ENCODE measurements at regions not wholly inside any gene's neighbourhood (a gene's known extent, or its start where the extent isn't known, plus 50 kb on each side); places are given as distances from the start of the nearest gene placed in this dataset.

DNA sequence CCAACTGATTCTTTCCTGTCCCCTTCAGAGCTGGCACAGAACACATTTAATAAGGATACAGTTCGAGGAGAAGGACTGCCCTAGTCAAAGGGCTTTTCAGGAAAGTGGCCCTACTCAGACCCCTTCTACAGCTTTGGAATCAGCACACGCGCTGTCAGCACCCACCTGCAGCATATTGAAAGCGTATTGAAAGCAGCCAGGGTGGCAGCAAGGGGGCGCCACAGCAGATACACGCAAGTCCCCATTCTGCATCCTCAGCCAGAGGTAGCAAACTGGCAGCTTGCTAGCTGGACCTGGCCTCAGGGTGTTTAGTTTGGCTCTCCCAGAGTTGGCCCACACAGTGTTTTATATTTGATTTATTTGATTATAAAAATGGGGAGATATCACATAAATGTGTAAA lies 101.0 kb upstream of the NT5C1B start:
- POLR2A ChIA-PET, result no interaction called here
- no peak for DNase-seq (ENCODE audit: low read depth)
- TF ChIP-seq CTCF (IDR thresholded peaks at IDR 0.05; ENCODE audit: insufficient read depth, low read depth, low read length), result 0 out of 2 replicates have a peak, but pooled peaks have one; percentile 19
- CTCF ChIA-PET, result no interaction called here
- Histone ChIP-seq H3K36me3 (ENCODE audit: control insufficient read depth, insufficient read depth, low read length) (no peaks in the 10 kb centered on the region), H3K4me3 (ENCODE audit: low read depth, low read length) (no peak overlapping the region), H3K27me3 (ENCODE audit: control insufficient read depth, insufficient read depth, low read length) (no peaks in the 10 kb centered on the region)

- no peak for TF ChIP-seq CTCF (IDR thresholded peaks at IDR 0.05; ENCODE audit: insufficient read depth, low read depth, low read length)
- Histone ChIP-seq H3K36me3 (ENCODE audit: control insufficient read depth, insufficient read depth, low read length) (no peaks in the 10 kb centered on the region), H3K4me3 (ENCODE audit: low read depth, low read length) (no peak overlapping the region), H3K27me3 (ENCODE audit: control insufficient read depth, insufficient read depth, low read length) (no peaks in the 10 kb centered on the region)
- DNase-seq (ENCODE audit: low read depth), result peak; percentile 85
- ChIA-PET CTCF (interaction anchor here (0.7 to 1.0 kb wide), 2 partner anchors 11 to 157 kb away, joined by 3 read pairs; no protein-coding TSS in a partner anchor), POLR2A (interaction anchor here (0.6 kb wide), 1 partner anchor 17 kb away, joined by 3 read pairs; no protein-coding TSS in a partner anchor)
Measured at GRCh38 chr2:18684206-18685038, 95.1 kb upstream of the NT5C1B start.

DNA sequence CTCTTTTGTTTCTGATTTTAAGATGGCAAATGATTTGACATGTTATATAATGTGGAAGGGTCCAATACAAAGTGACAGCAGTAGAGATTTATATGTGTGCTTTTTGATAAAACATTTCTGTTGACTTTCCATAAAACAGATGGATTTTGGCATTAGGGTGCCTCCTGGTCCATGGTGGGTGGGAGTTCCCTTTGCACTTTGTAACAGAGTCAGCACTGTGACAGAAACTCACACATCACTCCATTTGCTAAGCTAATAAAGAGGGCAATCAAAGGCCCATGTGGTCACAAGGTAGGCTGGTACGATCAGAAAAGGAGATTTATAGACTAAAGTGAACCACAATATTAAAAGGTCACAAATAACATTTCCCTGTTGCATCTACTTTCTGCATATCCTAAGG lies 93.3 kb upstream of the NT5C1B start:
- Histone ChIP-seq H3K27me3 (ENCODE audit: control insufficient read depth, insufficient read depth, low read length) (no peaks in the 10 kb centered on the region), H3K4me3 (ENCODE audit: low read depth, low read length) (no peak overlapping the region), H3K36me3 (ENCODE audit: control insufficient read depth, insufficient read depth, low read length) (no peaks in the 10 kb centered on the region)
- ChIA-PET CTCF (interaction anchor here (1.3 kb wide), 1 partner anchor 125 kb away, joined by 3 read pairs; no protein-coding TSS in a partner anchor), POLR2A (no interaction called here)
- DNase-seq (ENCODE audit: low read depth), result no peak
- TF ChIP-seq CTCF (IDR thresholded peaks at IDR 0.05; ENCODE audit: insufficient read depth, low read depth, low read length), result no peak

DNA sequence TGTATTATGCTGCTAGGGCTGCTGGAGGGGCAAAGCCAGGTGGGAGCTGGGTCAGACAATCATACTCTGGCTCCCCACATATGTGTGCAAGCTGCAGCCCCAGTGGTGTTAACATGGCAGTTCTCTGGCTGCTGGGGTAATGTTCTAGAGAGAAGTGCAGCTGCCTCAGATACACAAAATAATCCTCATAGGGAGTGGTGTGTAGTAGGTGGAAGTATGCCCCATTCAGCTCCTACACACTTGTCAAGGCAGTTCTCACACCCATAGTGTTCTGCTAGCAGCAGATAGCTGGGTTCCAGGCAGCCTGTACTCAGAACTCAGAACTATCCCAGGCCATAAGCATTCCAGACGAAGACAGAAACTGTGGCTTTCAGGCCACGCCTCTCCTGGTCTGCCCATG lies 87.9 kb upstream of the NT5C1B start:
- no peak overlapping the region for H3K4me3 ChIP-seq (ENCODE audit: low read depth, low read length)
- no peaks in the 10 kb centered on the region for H3K36me3 ChIP-seq (ENCODE audit: control insufficient read depth, insufficient read depth, low read length)
- no peak for DNase-seq (ENCODE audit: low read depth)
- no peaks in the 10 kb centered on the region for H3K27me3 ChIP-seq (ENCODE audit: control insufficient read depth, insufficient read depth, low read length)
- TF ChIP-seq CTCF (IDR thresholded peaks at IDR 0.05; ENCODE audit: insufficient read depth, low read depth, low read length), result no peak
- POLR2A ChIA-PET, result no interaction called here
- CTCF ChIA-PET, result interaction anchor here (1.2 kb wide), 1 partner anchor 156 kb away, joined by 3 read pairs; no protein-coding TSS in a partner anchor

- H3K27me3 ChIP-seq (ENCODE audit: control insufficient read depth, insufficient read depth, low read length), result no peaks in the 10 kb centered on the region
- no peaks in the 10 kb centered on the region for H3K36me3 ChIP-seq (ENCODE audit: control insufficient read depth, insufficient read depth, low read length)
- no peak for TF ChIP-seq CTCF (IDR thresholded peaks at IDR 0.05; ENCODE audit: insufficient read depth, low read depth, low read length)
- POLR2A ChIA-PET, result no interaction called here
- H3K4me3 ChIP-seq (ENCODE audit: low read depth, low read length), result no peak overlapping the region
- CTCF ChIA-PET, result no interaction called here
- no peak for DNase-seq (ENCODE audit: low read depth)
Measured at GRCh38 chr2:18674309-18674708, 84.9 kb upstream of the NT5C1B start.

Measured in BJ (cell line).